Renal pelvis (tissue), 1 donor: ENCODE measurements at regions not wholly inside any gene's neighbourhood (a gene's known extent, or its start where the extent isn't known, plus 50 kb on each side); places are given as distances from the start of the nearest gene placed in this dataset.

Experiments
- DNase-seq: peaks from one replicate; pipeline ENCODE4 v3.0.0-alpha.2; 2013

- DNase-seq: no peak
These were observed 708.2 kb upstream of the PTPRD start for GRCh38 chr9:11320989-11321388.

- DNase-seq: no peak
These were observed 710.7 kb upstream of the PTPRD start for GRCh38 chr9:11323457-11323856.

GRCh38 chr9:11326231-11326630 is 713.4 kb upstream of the PTPRD start:
- DNase-seq: no peak

- no peak for DNase-seq
These were observed 715.5 kb upstream of the PTPRD start for GRCh38 chr9:11328326-11328725.

- DNase-seq: no peak
These were observed 722.2 kb upstream of the PTPRD start for GRCh38 chr9:11335011-11335410.

- DNase-seq: no peak
These were observed 725.3 kb upstream of the PTPRD start for GRCh38 chr9:11338130-11338529.

- DNase-seq: no peak
These were observed 727.9 kb upstream of the PTPRD start for GRCh38 chr9:11340654-11341053.

GRCh38 chr9:11347437-11347836 is 734.6 kb upstream of the PTPRD start:
- DNase-seq: no peak

- no peak for DNase-seq
These were observed 735.6 kb upstream of the PTPRD start for GRCh38 chr9:11348366-11348765.

- DNase-seq: no peak
These were observed 736.4 kb upstream of the PTPRD start for GRCh38 chr9:11349187-11349586.

GRCh38 chr9:11352612-11353011 is 739.8 kb upstream of the PTPRD start:
- no peak for DNase-seq

GRCh38 chr9:11356067-11356466 is 743.3 kb upstream of the PTPRD start:
- DNase-seq: no peak

GRCh38 chr9:11366585-11367129 is 753.9 kb upstream of the PTPRD start:
- DNase-seq: no peak

GRCh38 chr9:11374926-11375325 is 762.1 kb upstream of the PTPRD start:
- no peak for DNase-seq

GRCh38 chr9:11402621-11403020 is 789.8 kb upstream of the PTPRD start:
- DNase-seq: no peak

- no peak for DNase-seq
These were observed 801.4 kb upstream of the PTPRD start for GRCh38 chr9:11414241-11414640.

- no peak for DNase-seq
These were observed 805.0 kb upstream of the PTPRD start for GRCh38 chr9:11417782-11418181.

- no peak for DNase-seq
These were observed 818.7 kb upstream of the PTPRD start for GRCh38 chr9:11431490-11431889.

GRCh38 chr9:11432361-11432760 is 819.6 kb upstream of the PTPRD start:
- DNase-seq: no peak

- no peak for DNase-seq
These were observed 830.8 kb upstream of the PTPRD start for GRCh38 chr9:11443631-11444030.

GRCh38 chr9:11457825-11458790 is 845.3 kb upstream of the PTPRD start:
- DNase-seq: peak; percentile 9

GRCh38 chr9:11469745-11470144 is 856.9 kb upstream of the PTPRD start:
- DNase-seq: no peak

GRCh38 chr9:11471321-11471720 is 858.5 kb upstream of the PTPRD start:
- DNase-seq: no peak

- no peak for DNase-seq
These were observed 888.0 kb upstream of the PTPRD start for GRCh38 chr9:11500780-11501179.
